Cardiac muscle cell (in vitro differentiated cells and primary cell): ENCODE measurements at regions not wholly inside any gene's neighbourhood (a gene's known extent, or its start where the extent isn't known, plus 50 kb on each side); places are given as distances from the start of the nearest gene placed in this dataset.
"Not testable (repeated sequence)": the region's sequence is repeated elsewhere in the genome, so short reads cannot be mapped to it uniquely, and the experiment has no call there.

Source experiments
- DNase-seq, 2 donors: peaks; one replicate each; pipeline versions ENCODE4 v3.0.0 to v3.0.0-alpha.2; 2010 to 2017; ENCODE audit warnings: low read depth in 1 of 2, low spot score in 1 of 2
- H3K27ac ChIP-seq: fragments of 200-600 bp; sonication (generic); 2 replicates; pipeline ENCODE4 v1.5.1; 2016
- H3K27me3 ChIP-seq: fragments of 200-600 bp; sonication (generic); 2 replicates; pipeline ENCODE4 v1.6.0; 2016; ENCODE audit warnings: control low read depth
- H3K36me3 ChIP-seq: fragments of 200-600 bp; sonication (generic); 2 replicates; pipeline ENCODE4 v1.5.1; 2016; ENCODE audit warnings: control low read depth
- H3K4me1 ChIP-seq: fragments of 200-600 bp; sonication (generic); 2 replicates; pipeline ENCODE4 v1.8.1; 2017; ENCODE audit warnings: low read depth, mild to moderate bottlenecking, mixed run types
- H3K4me3 ChIP-seq: fragments of 200-600 bp; sonication (generic); 2 replicates; pipeline ENCODE4 v1.5.1; 2016; ENCODE audit warnings: mild to moderate bottlenecking
- H3K9me3 ChIP-seq: fragments of 200-600 bp; sonication (generic); 2 replicates; pipeline ENCODE4 v1.5.1; 2017; ENCODE audit warnings: low read depth, mild to moderate bottlenecking, control low read depth
- TF ChIP-seq, protein P1 (sequence below): IDR thresholded peaks from 2 replicates; pipeline ENCODE4 v1.5.1; 2012; ENCODE audit warnings: low read depth, mild to moderate bottlenecking, low read length

DNA sequence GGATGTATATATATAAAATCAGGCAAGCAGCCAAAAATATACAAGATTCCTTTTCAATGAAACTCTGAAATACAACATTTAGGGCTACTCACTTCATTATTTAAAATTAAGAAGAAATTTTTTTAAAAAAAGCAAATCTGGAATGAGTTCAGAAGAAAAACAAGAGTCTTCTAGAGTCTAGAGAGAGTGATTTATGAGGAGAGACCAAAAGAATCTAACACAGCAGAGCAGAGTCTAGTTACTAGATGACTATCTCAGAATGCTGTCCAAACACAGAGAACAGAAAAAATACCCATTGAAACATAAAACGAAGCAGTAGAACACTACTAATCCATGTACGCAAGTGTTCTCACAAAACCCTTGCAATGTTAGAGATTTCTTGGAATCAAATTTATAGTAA, 275.2 kb upstream of the CBLB start:
- Histone ChIP-seq H3K4me1 (peaks cover 8% of the 10 kb centered on the region), H3K9me3 (no peaks in the 10 kb centered on the region), H3K36me3 (no peaks in the 10 kb centered on the region), H3K27ac (no peak overlapping the region), H3K27me3 (no peaks in the 10 kb centered on the region), H3K4me3 (no peak overlapping the region)
- DNase-seq: no peak
- TF ChIP-seq, protein P1, sequence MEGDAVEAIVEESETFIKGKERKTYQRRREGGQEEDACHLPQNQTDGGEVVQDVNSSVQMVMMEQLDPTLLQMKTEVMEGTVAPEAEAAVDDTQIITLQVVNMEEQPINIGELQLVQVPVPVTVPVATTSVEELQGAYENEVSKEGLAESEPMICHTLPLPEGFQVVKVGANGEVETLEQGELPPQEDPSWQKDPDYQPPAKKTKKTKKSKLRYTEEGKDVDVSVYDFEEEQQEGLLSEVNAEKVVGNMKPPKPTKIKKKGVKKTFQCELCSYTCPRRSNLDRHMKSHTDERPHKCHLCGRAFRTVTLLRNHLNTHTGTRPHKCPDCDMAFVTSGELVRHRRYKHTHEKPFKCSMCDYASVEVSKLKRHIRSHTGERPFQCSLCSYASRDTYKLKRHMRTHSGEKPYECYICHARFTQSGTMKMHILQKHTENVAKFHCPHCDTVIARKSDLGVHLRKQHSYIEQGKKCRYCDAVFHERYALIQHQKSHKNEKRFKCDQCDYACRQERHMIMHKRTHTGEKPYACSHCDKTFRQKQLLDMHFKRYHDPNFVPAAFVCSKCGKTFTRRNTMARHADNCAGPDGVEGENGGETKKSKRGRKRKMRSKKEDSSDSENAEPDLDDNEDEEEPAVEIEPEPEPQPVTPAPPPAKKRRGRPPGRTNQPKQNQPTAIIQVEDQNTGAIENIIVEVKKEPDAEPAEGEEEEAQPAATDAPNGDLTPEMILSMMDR: no peak

DNA sequence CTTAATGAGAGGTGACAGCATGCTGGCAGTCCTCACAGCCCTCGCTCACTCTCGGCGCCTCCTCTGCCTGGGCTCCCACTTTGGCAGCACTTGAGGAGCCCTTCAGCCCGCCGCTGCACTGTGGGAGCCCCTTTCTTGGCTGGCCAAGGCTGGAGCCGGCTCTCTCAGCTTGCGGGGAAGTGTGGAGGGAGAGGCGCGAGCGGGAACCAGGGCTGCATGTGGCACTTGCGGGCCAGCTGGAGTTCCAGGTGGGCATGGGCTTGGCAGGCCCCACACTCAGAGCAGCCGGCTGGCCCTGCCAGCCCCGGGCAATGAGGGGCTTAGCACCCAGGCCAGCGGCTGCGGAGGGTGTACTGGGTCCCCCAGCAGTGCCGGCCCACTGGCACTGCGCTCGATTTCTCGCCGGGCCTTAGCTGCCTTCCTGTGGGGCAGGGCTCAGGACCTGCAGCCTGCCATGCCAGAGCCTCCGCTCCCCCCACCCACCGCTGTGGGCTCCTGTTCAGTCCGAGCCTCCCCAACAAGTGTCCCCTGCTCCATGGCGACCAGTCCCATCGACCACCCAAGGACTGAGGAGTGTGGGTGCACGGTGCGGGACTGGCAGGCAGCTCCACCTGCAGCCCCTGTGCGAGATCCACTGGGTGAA, 279.7 kb upstream of the CBLB start:
- not testable (repeated sequence) for H3K4me1 ChIP-seq, H3K4me3 ChIP-seq, DNase-seq, H3K36me3 ChIP-seq, H3K27ac ChIP-seq, H3K9me3 ChIP-seq, H3K27me3 ChIP-seq

DNA sequence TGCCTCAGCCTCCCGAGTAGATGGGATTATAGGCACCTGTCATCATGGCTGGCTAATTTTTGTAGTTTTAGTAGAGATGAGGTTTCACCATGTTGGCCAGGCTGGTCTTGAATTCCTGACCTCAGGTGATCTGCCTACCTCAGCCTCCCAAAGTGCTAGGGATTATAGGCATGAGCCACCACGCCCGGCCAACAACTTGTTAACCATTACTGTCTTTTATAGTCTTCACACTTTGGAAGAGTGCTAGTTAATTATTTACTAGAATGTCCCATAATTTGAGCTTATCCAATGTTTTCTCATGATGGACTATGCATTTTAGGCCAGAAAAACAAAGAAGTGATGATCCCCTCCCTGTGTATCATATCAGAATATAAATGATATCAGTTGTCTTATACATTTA, 288.6 kb upstream of the CBLB start:
- H3K9me3 ChIP-seq: no peaks in the 10 kb centered on the region
- no peak for DNase-seq
- TF ChIP-seq, protein P1: no peak
- H3K4me3 ChIP-seq: no peak overlapping the region
- no peaks in the 10 kb centered on the region for H3K36me3 ChIP-seq
- no peaks in the 10 kb centered on the region for H3K27me3 ChIP-seq
- H3K4me1 ChIP-seq: no peaks in the 10 kb centered on the region
- H3K27ac ChIP-seq: no peak overlapping the region

DNA sequence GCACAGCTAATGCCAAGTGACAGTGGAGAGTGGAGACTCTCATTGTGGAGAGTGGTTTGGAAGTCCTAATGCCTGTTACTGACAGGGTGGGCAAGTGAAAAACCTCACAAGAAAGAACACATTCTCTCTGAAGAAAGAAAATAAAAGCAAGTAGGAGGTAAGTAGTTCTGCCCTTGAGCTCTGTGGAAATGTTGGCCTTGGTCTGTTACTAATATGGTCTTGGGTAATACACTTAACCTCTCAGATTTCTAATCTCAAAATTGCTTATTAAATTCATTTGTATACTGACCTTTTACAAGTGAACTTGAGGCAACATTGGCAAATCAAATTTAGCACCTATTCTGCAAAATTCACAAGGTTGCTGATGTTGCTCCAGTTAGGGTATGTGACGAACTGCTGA, 291.6 kb upstream of the CBLB start:
- TF ChIP-seq, protein P1: no peak
- DNase-seq: no peak
- H3K4me3 ChIP-seq: no peak overlapping the region
- no peaks in the 10 kb centered on the region for H3K27me3 ChIP-seq
- no peaks in the 10 kb centered on the region for H3K9me3 ChIP-seq
- no peaks in the 10 kb centered on the region for H3K4me1 ChIP-seq
- H3K27ac ChIP-seq: no peak overlapping the region
- no peaks in the 10 kb centered on the region for H3K36me3 ChIP-seq

DNA sequence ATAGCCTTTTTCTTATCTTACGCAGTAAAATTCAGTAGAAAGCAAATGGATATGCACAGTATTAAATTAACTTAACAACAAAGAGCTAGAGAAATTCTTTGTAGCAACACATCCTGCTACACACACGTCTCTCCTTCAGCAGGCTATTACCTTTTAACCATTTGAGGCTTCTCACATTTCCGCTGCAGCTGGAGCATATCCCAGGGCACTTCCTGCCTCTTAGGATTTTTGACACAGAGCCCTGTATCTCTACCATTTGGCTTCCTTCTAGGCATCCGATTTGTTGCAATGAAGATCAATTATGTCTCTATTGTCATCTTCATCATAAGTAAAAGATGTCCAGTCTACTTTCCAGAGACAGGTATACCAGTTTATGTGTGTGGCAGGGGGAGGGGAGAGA, 292.4 kb upstream of the CBLB start:
- Histone ChIP-seq H3K27ac (no peak overlapping the region), H3K27me3 (no peaks in the 10 kb centered on the region), H3K4me3 (no peak overlapping the region), H3K4me1 (no peaks in the 10 kb centered on the region), H3K9me3 (no peaks in the 10 kb centered on the region), H3K36me3 (no peaks in the 10 kb centered on the region)
- TF ChIP-seq, protein P1: no peak
- DNase-seq: peak in 1 of 2 donors; percentile 7

DNA sequence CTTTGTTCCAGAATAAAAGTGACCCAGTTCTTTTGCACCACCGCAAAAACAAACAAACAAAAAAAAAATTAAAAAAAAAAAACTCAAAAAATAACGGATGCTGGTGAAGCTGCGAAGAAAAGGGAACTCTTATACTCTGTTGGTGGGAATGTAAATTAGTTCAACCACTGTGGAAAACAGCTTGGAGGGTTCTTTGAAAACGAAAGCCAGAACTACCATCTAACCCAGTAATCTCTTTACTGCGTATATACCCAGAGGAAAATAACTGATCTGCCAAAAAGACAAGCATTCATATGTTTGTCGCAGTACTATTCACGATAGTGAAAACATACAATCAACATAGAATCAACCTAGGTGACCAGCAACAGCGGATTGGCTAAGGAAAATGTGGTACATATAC, 298.9 kb upstream of the CBLB start:
- no peak for DNase-seq
- TF ChIP-seq, protein P1: no peak
- Histone ChIP-seq H3K4me1 (no peaks in the 10 kb centered on the region), H3K4me3 (no peak overlapping the region), H3K27ac (no peak overlapping the region), H3K27me3 (no peaks in the 10 kb centered on the region), H3K9me3 (no peaks in the 10 kb centered on the region), H3K36me3 (no peaks in the 10 kb centered on the region)
